ENCODE measurements at regions not wholly inside any gene's neighbourhood (a gene's known extent, or its start where the extent isn't known, plus 50 kb on each side); places are given as distances from the start of the nearest gene placed in this dataset.
"Not testable (repeated sequence)": the region's sequence is repeated elsewhere in the genome, so short reads cannot be mapped to it uniquely, and the experiment has no call there.

DNA sequence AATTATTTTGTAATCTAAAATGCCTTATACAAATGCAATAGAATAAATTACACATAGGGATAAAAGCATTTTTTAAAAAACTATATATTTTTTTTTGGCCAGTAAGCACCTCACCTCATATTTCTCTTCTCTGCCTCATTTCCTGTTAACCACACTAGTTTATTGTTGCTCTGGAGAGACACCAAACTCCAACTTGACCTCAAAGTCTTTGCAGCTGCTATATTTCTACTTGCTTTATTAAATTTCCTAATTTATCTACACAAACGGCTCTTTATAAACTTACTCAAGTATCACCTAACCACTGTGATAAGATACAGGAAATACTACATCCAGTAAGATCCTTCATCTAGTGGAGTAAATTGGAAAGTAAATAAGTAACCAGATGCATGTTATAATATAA, 622.3 kb downstream of the C12orf50 start:
- no peak overlapping the region for H3K27ac ChIP-seq
- intact Hi-C loops (cut with DNase I; ENCODE audit: low total_unique reads): no loop called here

DNA sequence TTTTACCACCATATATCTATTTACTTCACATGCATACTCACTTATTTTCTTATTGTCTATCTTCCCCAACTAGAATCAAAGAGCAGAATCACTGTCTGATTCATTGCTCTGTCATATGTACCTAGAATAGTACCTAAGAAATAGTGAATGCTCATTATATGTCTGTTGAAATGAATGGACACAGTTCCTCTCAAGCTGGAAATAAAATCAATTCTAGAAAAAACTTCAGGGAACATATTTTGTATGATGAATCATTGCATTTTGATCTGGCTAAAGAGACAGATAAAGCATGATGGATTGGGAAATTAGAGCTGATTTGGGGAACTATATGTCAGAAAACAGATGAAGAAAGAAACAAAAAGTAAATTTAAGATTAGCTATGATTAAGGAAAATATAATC, 623.3 kb downstream of the C12orf50 start:
- Histone ChIP-seq H3K27me3 (no peaks in the 10 kb centered on the region), H3K36me3 (no peaks in the 10 kb centered on the region), H3K27ac (no peak overlapping the region), H3K9me3 (no peaks in the 10 kb centered on the region), H3K4me3 (no peak overlapping the region), H3K4me1 (no peaks in the 10 kb centered on the region)
- TF ChIP-seq, protein P1, sequence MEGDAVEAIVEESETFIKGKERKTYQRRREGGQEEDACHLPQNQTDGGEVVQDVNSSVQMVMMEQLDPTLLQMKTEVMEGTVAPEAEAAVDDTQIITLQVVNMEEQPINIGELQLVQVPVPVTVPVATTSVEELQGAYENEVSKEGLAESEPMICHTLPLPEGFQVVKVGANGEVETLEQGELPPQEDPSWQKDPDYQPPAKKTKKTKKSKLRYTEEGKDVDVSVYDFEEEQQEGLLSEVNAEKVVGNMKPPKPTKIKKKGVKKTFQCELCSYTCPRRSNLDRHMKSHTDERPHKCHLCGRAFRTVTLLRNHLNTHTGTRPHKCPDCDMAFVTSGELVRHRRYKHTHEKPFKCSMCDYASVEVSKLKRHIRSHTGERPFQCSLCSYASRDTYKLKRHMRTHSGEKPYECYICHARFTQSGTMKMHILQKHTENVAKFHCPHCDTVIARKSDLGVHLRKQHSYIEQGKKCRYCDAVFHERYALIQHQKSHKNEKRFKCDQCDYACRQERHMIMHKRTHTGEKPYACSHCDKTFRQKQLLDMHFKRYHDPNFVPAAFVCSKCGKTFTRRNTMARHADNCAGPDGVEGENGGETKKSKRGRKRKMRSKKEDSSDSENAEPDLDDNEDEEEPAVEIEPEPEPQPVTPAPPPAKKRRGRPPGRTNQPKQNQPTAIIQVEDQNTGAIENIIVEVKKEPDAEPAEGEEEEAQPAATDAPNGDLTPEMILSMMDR (IDR thresholded peaks at IDR 0.05): no peak
- TF ChIP-seq POLR2A (IDR thresholded peaks at IDR 0.05): no peak
- DNase-seq: no peak
- intact Hi-C loops (cut with DNase I; ENCODE audit: low total_unique reads): no loop called here

More for the DNA sequence above, 622.3 kb downstream of the C12orf50 start:
- H3K9me3 ChIP-seq: no peaks in the 10 kb centered on the region
- TF ChIP-seq, protein P1 (IDR thresholded peaks at IDR 0.05): no peak
- TF ChIP-seq POLR2A (IDR thresholded peaks at IDR 0.05): no peak
- DNase-seq: no peak
- H3K36me3 ChIP-seq: no peaks in the 10 kb centered on the region
- H3K27me3 ChIP-seq: no peaks in the 10 kb centered on the region
- H3K4me1 ChIP-seq: no peaks in the 10 kb centered on the region
- H3K4me3 ChIP-seq: no peak overlapping the region

DNA sequence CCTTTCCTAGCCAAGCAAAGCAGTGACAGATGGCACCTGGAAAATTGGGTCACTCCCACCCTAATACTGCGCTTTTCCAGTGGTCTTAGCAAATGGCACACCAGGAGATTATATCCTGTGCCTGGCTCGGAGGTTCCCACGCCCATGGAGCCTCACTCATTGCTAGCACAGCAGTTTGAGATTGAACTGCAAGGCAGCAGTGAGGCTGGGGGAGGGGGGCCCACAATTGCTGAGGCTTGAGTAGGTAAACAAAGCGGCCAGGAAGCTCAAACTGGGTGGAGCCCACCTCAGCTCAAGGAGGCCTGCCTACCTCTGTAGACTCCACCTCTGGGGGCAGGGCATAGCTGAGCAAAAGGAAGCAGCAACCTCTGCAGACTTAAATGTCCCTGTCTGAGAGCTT, 635.0 kb downstream of the C12orf50 start:
- H3K27ac ChIP-seq; intact Hi-C loops (cut with DNase I; ENCODE audit: low total_unique reads); DNase-seq; H3K4me1 ChIP-seq; H3K27me3 ChIP-seq; H3K9me3 ChIP-seq; H3K36me3 ChIP-seq; H3K4me3 ChIP-seq: not testable (repeated sequence)

DNA sequence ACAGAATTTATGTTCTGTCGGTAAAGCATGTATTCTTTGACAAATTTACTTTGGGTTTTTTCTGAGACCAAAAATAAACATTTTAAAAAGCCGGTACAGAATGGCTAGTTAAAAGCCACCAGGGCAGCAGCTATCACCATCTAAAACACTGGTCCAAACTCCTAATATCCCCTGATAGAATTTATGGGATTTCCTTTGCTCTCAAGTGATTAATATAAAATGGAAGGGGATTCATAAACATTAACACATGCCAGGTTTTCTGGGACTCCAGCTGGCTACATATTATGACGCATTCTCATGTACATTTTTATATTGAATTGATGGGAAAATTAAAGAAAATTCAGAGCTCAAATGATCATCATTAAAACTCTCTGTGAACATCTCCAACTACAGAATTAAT, 640.8 kb downstream of the C12orf50 start:
- intact Hi-C loops (cut with DNase I; ENCODE audit: low total_unique reads): no loop called here
- H3K36me3 ChIP-seq: no peaks in the 10 kb centered on the region
- no peak overlapping the region for H3K4me3 ChIP-seq
- DNase-seq: no peak
- no peak overlapping the region for H3K27ac ChIP-seq
- H3K27me3 ChIP-seq: no peaks in the 10 kb centered on the region
- no peaks in the 10 kb centered on the region for H3K9me3 ChIP-seq
- no peaks in the 10 kb centered on the region for H3K4me1 ChIP-seq
- TF ChIP-seq, protein P1 (IDR thresholded peaks at IDR 0.05): no peak
- no peak for TF ChIP-seq POLR2A (IDR thresholded peaks at IDR 0.05)

DNA sequence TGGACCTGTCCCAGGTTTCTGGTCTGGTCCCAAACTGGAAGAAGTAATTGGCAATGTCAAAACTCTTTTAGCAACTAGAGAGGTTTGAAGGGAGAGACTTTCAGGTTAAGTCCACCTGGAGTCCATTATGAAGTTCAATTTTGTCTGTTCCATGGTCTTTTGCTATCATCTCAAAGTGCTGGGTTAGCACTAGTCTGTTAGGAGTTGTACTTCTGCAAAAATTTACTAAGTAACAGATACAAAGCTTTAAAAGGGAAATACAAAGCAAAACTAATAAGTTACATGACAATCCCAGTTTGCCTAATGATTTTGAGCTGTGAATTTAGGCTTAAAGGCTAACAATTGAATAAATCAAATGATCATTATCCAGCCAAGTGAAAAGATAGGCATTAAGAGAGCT, 643.9 kb downstream of the C12orf50 start:
- H3K4me3 ChIP-seq: no peak overlapping the region
- H3K4me1 ChIP-seq: no peaks in the 10 kb centered on the region
- no peak for DNase-seq
- no peaks in the 10 kb centered on the region for H3K27me3 ChIP-seq
- H3K36me3 ChIP-seq: peaks cover 0 to 3% of the 10 kb centered on the region in 2 donors
- no peak overlapping the region for H3K27ac ChIP-seq
- H3K9me3 ChIP-seq: no peaks in the 10 kb centered on the region
- TF ChIP-seq POLR2A (IDR thresholded peaks at IDR 0.05): no peak
- TF ChIP-seq, protein P1 (IDR thresholded peaks at IDR 0.05): no peak
- intact Hi-C loops (cut with DNase I; ENCODE audit: low total_unique reads): no loop called here

DNA sequence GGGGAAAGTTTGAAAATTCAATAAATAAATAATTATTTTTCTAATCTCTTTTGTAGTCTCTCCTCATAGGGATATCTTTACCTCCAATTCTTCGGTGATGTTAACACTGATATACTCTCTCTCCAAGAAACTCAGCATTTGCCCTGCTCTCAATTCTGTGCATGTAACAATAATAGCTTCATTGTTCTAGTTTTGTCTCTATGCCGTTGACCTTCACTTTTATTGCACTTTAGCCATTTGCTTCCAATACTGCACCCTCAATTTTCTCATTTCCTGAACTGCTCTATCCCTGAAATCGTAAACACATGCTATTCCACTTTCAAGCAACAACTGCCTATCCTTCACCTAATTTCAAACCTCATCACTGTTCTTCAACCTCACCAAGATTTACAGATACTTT, 645.0 kb downstream of the C12orf50 start:
- TF ChIP-seq, protein P1 (IDR thresholded peaks at IDR 0.05): no peak
- no peak for TF ChIP-seq POLR2A (IDR thresholded peaks at IDR 0.05)
- Histone ChIP-seq H3K4me3 (no peak overlapping the region), H3K27me3 (no peaks in the 10 kb centered on the region), H3K9me3 (no peaks in the 10 kb centered on the region), H3K36me3 (peaks cover 0 to 3% of the 10 kb centered on the region in 2 donors), H3K27ac (no peak overlapping the region), H3K4me1 (no peaks in the 10 kb centered on the region)
- intact Hi-C loops (cut with DNase I; ENCODE audit: low total_unique reads): no loop called here
- DNase-seq: no peak
